CD4-positive, alpha-beta memory T cell (primary cell): ENCODE measurements at regions not wholly inside any gene's neighbourhood (a gene's known extent, or its start where the extent isn't known, plus 50 kb on each side); places are given as distances from the start of the nearest gene placed in this dataset.

ENCODE experiments used
- CTCF ChIA-PET: fragments of 350-600 bp; sonication (Branson Sonifier 250); formaldehyde crosslinking; loops from one replicate; lab custom pipeline; 2021; ENCODE audit warnings: inconsistent platforms; ENCODE audit not compliant: partially characterized antibody; lab: Charles Lee
- POLR2A ChIA-PET: fragments of 350-600 bp; sonication (Branson Sonifier 250); formaldehyde crosslinking; loops from one replicate; lab custom pipeline; 2021; ENCODE audit not compliant: partially characterized antibody; lab: Charles Lee
- DNase-seq, 5 donors: peaks; one replicate each; pipeline versions ENCODE4 v3.0.0 to v3.0.0-alpha.2; 2020 to 2022; ENCODE audit warnings: mixed read lengths in 1 of 5
- H3K27ac ChIP-seq: one replicate; pipeline ENCODE4 v1.7.0; 2013; ENCODE audit warnings: low read depth, low read length
- H3K27me3 ChIP-seq: 2 replicates; pipeline ENCODE4 v1.7.0; 2013; ENCODE audit warnings: mild to moderate bottlenecking, low read length, moderate library complexity; ENCODE audit not compliant: insufficient read depth
- H3K36me3 ChIP-seq: 2 replicates; pipeline ENCODE4 v1.7.0; 2013; ENCODE audit warnings: mild to moderate bottlenecking, low read length, moderate library complexity; ENCODE audit not compliant: insufficient read depth
- H3K4me1 ChIP-seq: 2 replicates; pipeline ENCODE4 v1.7.0; 2013; ENCODE audit warnings: mild to moderate bottlenecking, low read length, moderate library complexity; ENCODE audit not compliant: insufficient read depth
- H3K4me3 ChIP-seq, 2 donors: one replicate each; pipeline ENCODE4 v1.7.0; 2013; ENCODE audit warnings: low read length in 2 of 2, mild to moderate bottlenecking in 1 of 2
- H3K9me3 ChIP-seq, 2 donors: one replicate each; pipeline ENCODE4 v1.7.0; 2013; ENCODE audit warnings: low read length in 2 of 2, control low read depth in 1 of 2; ENCODE audit not compliant: control insufficient read depth in 1 of 2
- H3K27ac Mint-ChIP-seq, 7 donors: one replicate each; pipeline ENCODE4 v1.8.0; 2020 to 2021; ENCODE audit warnings: mixed read lengths in 7 of 7, mild to moderate bottlenecking in 6 of 7, inconsistent platforms in 3 of 7, moderate library complexity in 3 of 7
- H3K27me3 Mint-ChIP-seq, 2 donors: one replicate each; pipeline ENCODE4 v1.8.0; 2020 to 2021; ENCODE audit warnings: mixed read lengths in 2 of 2
- H3K36me3 Mint-ChIP-seq, 2 donors: one replicate each; pipeline ENCODE4 v1.8.0; 2020 to 2021; ENCODE audit warnings: mixed read lengths in 2 of 2, inconsistent platforms in 1 of 2, mild to moderate bottlenecking in 1 of 2
- H3K4me1 Mint-ChIP-seq, 4 donors: one replicate each; pipeline ENCODE4 v1.8.0; 2020 to 2021; ENCODE audit warnings: mixed read lengths in 4 of 4, mild to moderate bottlenecking in 1 of 4
- H3K4me3 Mint-ChIP-seq, 8 donors: one replicate each; pipeline ENCODE4 v1.8.0; 2020 to 2021; ENCODE audit warnings: mixed read lengths in 8 of 8, mild to moderate bottlenecking in 7 of 8, moderate library complexity in 6 of 8, inconsistent platforms in 3 of 8
- H3K9me3 Mint-ChIP-seq, 8 donors: one replicate each; pipeline ENCODE4 v1.8.0; 2020 to 2021; ENCODE audit warnings: mixed read lengths in 8 of 8, mild to moderate bottlenecking in 5 of 8, inconsistent platforms in 3 of 8, moderate library complexity in 1 of 8
- intact Hi-C: fragments of 100-400 bp; cut with micrococcal nuclease; formaldehyde crosslinking; loops from one replicate; pipeline ENCODE4 v1.15.1; 2023

DNA sequence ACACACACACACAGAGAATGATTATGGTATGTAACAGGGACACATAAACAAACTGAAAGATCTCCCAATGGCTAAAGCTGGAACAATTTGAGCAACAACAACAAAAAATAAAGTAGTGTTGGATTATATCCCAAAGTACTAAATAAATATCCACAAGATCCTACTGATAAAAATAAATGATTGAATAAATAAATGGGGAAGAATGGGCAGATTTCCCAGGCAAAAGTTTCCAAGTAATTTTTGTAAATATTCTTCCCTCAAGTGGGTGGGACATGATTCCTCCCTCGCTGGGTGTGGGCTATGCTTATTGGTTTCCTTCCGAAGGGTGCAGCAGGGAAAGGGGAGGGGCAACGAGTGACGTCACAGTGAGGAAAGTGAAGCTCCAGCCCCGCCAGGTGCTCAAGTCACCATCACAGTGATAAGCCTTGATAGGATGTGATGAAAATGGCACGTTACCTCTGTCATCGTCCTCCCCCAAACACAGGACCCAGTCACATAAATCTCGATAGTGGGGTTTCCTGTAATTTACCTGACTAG, 295.3 kb downstream of the DRD1 start:
- H3K4me3 Mint-ChIP-seq = no peak overlapping the region
- H3K27me3 Mint-ChIP-seq = no peaks in the 10 kb centered on the region
- Histone ChIP-seq H3K36me3 (no peaks in the 10 kb centered on the region), H3K27ac (no peak overlapping the region), H3K4me1 (no peaks in the 10 kb centered on the region), H3K4me3 (no peak overlapping the region), H3K9me3 (no peaks in the 10 kb centered on the region), H3K27me3 (no peaks in the 10 kb centered on the region)
- peaks cover 2 to 47% (median 33%) of the 10 kb centered on the region in 8 donors for H3K9me3 Mint-ChIP-seq
- H3K27ac Mint-ChIP-seq = no peak overlapping the region
- intact Hi-C loops = no loop called here
- no peaks in the 10 kb centered on the region for H3K4me1 Mint-ChIP-seq
- POLR2A ChIA-PET = no interaction called here
- no peak for DNase-seq
- CTCF ChIA-PET = no interaction called here
- peaks cover 0 to 1% of the 10 kb centered on the region in 2 donors for H3K36me3 Mint-ChIP-seq

DNA sequence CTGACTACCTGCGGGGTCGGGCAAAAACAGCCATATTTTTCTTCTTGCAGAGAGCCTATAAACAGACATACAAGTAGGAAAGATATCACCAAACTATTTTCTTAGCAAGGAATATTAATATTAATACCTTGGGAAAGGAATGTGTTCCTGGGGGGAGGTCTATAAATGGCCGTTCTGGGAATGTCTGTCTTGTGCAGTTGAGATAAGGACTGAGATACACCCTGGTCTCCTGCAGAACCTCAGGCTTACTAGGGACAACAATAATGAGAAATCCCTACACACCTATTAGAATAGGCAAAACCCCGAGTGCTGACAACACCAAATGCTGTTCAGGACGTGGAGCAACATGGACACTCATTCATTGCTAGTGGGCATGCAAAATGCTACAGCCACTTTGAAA, 297.2 kb downstream of the DRD1 start:
- peaks cover 0 to 47% (median 32%) of the 10 kb centered on the region in 8 donors for H3K9me3 Mint-ChIP-seq
- no peak overlapping the region for H3K4me3 Mint-ChIP-seq

DNA sequence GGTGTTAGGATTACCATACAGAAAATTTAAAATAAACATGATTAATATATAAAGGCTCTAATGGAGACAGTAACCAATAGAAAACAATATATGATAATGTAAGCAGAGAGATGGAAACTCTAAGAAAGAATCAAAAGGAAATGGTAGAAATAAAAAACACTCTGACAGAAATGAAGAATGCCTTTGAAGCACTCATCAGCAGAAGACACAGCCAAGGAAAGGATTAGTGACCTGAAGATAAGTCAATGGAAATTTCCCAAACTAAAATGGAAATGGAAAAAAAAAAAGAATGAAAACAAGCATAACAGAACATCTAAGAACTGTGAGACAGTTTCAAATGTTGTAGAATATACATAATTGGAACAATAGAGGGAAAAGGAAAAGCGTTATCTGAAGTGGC, 302.6 kb downstream of the DRD1 start:
- H3K9me3 Mint-ChIP-seq = peaks cover 0 to 41% (median 28%) of the 10 kb centered on the region in 8 donors

More for the DNA sequence above, 297.2 kb downstream of the DRD1 start:
- no peaks in the 10 kb centered on the region for H3K27me3 ChIP-seq
- Mint-ChIP-seq H3K27ac (no peak overlapping the region), H3K36me3 (peaks cover 0 to 1% of the 10 kb centered on the region in 2 donors), H3K4me1 (no peaks in the 10 kb centered on the region), H3K27me3 (no peaks in the 10 kb centered on the region)
- no peaks in the 10 kb centered on the region for H3K36me3 ChIP-seq
- no peak for DNase-seq
- intact Hi-C loops = no loop called here
- no peaks in the 10 kb centered on the region for H3K9me3 ChIP-seq
- H3K4me3 ChIP-seq = no peak overlapping the region
- CTCF ChIA-PET = no interaction called here
- POLR2A ChIA-PET = no interaction called here
- H3K4me1 ChIP-seq = no peaks in the 10 kb centered on the region
- no peak overlapping the region for H3K27ac ChIP-seq

DNA sequence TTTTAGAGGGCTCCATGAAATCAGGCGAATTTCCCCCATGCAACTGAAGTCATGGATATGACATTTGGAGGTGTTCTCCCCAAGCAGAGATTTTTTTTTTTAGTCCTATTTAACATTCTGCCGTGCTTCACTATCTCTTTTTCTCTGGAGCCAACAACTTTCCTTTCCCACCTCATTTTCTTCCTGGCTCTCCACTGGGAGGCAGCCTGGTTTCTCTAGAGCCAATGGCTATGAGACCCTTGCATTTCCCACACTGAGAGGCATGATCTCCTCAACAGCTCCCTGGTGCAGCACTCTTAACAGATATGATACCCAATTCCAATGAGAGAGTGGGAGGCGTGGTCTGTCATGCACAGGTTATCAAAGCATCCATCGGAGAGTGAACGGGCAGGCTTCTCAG, 310.8 kb downstream of the DRD1 start:
- H3K27ac Mint-ChIP-seq = no peak overlapping the region
- Histone ChIP-seq H3K27ac (no peak overlapping the region), H3K36me3 (no peaks in the 10 kb centered on the region), H3K9me3 (no peaks in the 10 kb centered on the region), H3K27me3 (no peaks in the 10 kb centered on the region), H3K4me1 (no peaks in the 10 kb centered on the region), H3K4me3 (no peak overlapping the region)
- H3K4me3 Mint-ChIP-seq = no peak overlapping the region
- H3K36me3 Mint-ChIP-seq = peaks cover 0 to 3% of the 10 kb centered on the region in 2 donors
- DNase-seq = no peak
- H3K4me1 Mint-ChIP-seq = no peaks in the 10 kb centered on the region
- ChIA-PET CTCF (no interaction called here), POLR2A (no interaction called here)
- peaks cover 3 to 12% (median 8%) of the 10 kb centered on the region in 8 donors for H3K9me3 Mint-ChIP-seq
- intact Hi-C loops = no loop called here
- H3K27me3 Mint-ChIP-seq = peaks cover 0 to 2% of the 10 kb centered on the region in 2 donors

More for the DNA sequence above, 302.6 kb downstream of the DRD1 start:
- no peak overlapping the region for H3K4me3 ChIP-seq
- no peaks in the 10 kb centered on the region for H3K4me1 ChIP-seq
- Mint-ChIP-seq H3K36me3 (peaks cover 0 to 2% of the 10 kb centered on the region in 2 donors), H3K27ac (no peak overlapping the region), H3K4me1 (no peaks in the 10 kb centered on the region), H3K4me3 (peak overlapping the region in 1 of 8 donors; percentile 48), H3K27me3 (peaks cover 0 to 3% of the 10 kb centered on the region in 2 donors)
- POLR2A ChIA-PET = no interaction called here
- DNase-seq = no peak
- H3K27ac ChIP-seq = no peak overlapping the region
- CTCF ChIA-PET = no interaction called here
- peaks cover 0 to 3% of the 10 kb centered on the region in 2 donors for H3K9me3 ChIP-seq
- H3K36me3 ChIP-seq = no peaks in the 10 kb centered on the region
- no peaks in the 10 kb centered on the region for H3K27me3 ChIP-seq
- intact Hi-C loops = no loop called here

DNA sequence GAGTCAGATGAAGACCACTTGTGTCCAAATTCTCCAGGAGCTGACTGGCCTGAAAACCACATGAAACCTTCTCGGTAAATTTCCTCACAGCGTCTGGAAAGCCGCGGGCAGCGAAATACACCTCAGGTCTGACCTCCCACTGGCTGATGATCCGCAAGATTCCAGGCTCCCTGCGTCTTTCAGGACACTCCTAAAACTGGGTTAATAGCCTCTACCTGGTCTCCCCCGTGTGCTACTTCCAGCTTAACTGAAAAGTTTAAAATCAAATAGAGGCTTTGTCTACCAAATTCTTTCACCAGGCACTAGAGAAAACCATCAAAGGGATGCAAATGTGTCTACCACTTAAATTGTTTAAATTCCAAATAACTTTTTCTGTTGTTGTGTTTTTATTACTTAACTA, 312.6 kb downstream of the DRD1 start:
- ChIA-PET CTCF (interaction anchor here (0.6 kb wide), 1 partner anchor 15 kb away, joined by 4 read pairs; no protein-coding TSS in a partner anchor), POLR2A (no interaction called here)
- intact Hi-C loops = no loop called here
- Histone ChIP-seq H3K27ac (no peak overlapping the region), H3K4me3 (no peak overlapping the region), H3K9me3 (no peaks in the 10 kb centered on the region), H3K27me3 (no peaks in the 10 kb centered on the region), H3K36me3 (no peaks in the 10 kb centered on the region), H3K4me1 (no peaks in the 10 kb centered on the region)
- H3K27ac Mint-ChIP-seq = peak overlapping the region in 1 of 7 donors; percentile 36
- peaks cover 0 to 3% of the 10 kb centered on the region in 2 donors for H3K36me3 Mint-ChIP-seq
- H3K27me3 Mint-ChIP-seq = peaks cover 0 to 2% of the 10 kb centered on the region in 2 donors
- no peaks in the 10 kb centered on the region for H3K4me1 Mint-ChIP-seq
- no peak for DNase-seq
- H3K9me3 Mint-ChIP-seq = peaks cover 3 to 11% (median 8%) of the 10 kb centered on the region in 8 donors
- no peak overlapping the region for H3K4me3 Mint-ChIP-seq

DNA sequence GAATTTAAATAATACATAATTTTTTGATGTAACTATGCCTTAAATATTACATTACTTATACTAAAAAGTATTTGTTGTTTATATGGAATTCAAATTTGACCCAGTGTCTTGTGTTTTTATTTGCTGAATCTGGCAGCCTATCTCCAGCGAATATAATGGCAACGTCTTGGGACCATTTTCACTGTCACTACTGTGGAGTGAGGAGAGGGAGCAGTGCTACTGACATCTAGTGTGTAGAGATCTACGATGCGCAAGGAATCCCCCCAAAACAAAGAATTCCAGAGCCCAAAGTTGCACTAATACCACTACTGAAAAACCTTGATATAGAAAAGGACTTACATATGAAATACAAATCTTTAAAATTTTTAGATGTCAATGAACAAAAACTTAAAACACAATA, 314.4 kb downstream of the DRD1 start:
- CTCF ChIA-PET = no interaction called here

DNA sequence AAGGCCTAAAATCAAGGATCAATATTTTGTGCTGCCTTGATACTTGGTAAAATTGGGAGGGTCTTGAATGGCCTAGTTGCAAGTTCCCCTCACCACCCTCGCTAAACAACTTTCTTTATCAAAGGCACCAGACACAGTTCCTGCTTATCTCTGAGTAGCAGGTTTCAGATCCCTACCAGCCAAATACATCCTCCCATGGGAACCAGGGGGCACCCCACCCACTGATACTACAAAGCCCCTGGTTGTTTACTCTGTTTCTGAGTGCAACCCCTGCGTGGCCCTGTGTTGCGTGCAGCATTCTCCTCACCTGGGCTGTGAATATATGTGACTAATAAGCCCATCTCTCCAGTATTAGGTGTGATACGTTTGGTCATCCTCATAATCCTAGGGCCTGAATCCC, 314.9 kb downstream of the DRD1 start:
- Mint-ChIP-seq H3K9me3 (peaks cover 0 to 4% (median 0%) of the 10 kb centered on the region in 8 donors), H3K27me3 (no peaks in the 10 kb centered on the region), H3K4me1 (no peaks in the 10 kb centered on the region), H3K36me3 (no peaks in the 10 kb centered on the region), H3K27ac (no peak overlapping the region), H3K4me3 (no peak overlapping the region)
- Histone ChIP-seq H3K9me3 (no peaks in the 10 kb centered on the region), H3K4me1 (no peaks in the 10 kb centered on the region), H3K36me3 (no peaks in the 10 kb centered on the region), H3K27me3 (no peaks in the 10 kb centered on the region), H3K27ac (no peak overlapping the region), H3K4me3 (no peak overlapping the region)
- no peak for DNase-seq
- intact Hi-C loops = no loop called here
- ChIA-PET CTCF (no interaction called here), POLR2A (no interaction called here)

More for the DNA sequence above, 314.4 kb downstream of the DRD1 start:
- Histone ChIP-seq H3K4me3 (no peak overlapping the region), H3K27ac (no peak overlapping the region), H3K9me3 (no peaks in the 10 kb centered on the region), H3K27me3 (no peaks in the 10 kb centered on the region), H3K4me1 (no peaks in the 10 kb centered on the region), H3K36me3 (no peaks in the 10 kb centered on the region)
- Mint-ChIP-seq H3K4me1 (no peaks in the 10 kb centered on the region), H3K9me3 (peaks cover 0 to 4% (median 0%) of the 10 kb centered on the region in 8 donors), H3K36me3 (no peaks in the 10 kb centered on the region), H3K4me3 (no peak overlapping the region), H3K27me3 (no peaks in the 10 kb centered on the region), H3K27ac (no peak overlapping the region)
- DNase-seq = no peak
- intact Hi-C loops = no loop called here
- POLR2A ChIA-PET = no interaction called here
